D341Med (cell line): ENCODE measurements at regions not wholly inside any gene's neighbourhood (a gene's known extent, or its start where the extent isn't known, plus 50 kb on each side); places are given as distances from the start of the nearest gene placed in this dataset.
"Not testable (repeated sequence)": the region's sequence is repeated elsewhere in the genome, so short reads cannot be mapped to it uniquely, and the experiment has no call there.

ENCODE experiments used
- DNase-seq: peaks from one replicate; pipeline ENCODE4 v3.0.0; 2012; ENCODE audit warnings: low spot score

DNA sequence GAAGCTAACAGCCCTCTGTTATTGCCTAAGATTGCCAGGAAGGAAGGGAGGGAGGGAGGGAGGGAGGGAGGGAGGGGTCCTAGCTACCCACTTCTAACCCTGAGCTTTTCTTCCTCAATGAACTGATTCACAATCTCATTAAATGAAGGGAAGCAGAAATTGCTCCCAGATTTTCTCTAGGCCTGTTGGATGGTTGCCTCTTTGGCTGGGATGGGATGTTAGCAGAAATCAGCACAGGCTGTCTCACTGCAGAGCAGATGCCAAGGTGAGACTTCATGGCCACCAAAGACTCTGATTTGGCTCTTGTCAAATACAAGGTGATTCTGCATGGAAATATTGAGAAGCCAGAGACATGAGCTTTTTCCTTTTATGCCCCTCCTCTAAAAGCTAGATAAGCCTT, 578.6 kb downstream of the ACTL7B start:
- no peak for DNase-seq

DNA sequence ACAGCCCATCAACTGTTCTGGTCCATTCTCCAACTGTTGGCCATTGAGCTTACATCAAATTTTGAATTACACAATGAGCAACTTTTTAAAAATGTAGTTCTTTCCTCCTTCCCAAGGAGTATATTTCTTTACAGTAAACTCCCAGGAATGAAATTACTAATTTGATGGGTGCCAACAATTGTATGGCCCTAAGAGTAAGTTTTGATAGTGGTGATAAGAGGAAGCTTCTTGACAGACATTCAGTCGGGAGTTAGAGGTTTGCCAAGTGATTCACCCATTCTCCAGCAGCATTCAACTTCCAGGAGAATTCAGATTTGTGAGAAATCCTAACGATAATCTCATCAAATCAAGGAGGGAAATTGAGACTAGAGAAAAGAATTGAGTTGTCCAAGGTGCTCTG, 579.9 kb downstream of the ACTL7B start:
- no peak for DNase-seq

DNA sequence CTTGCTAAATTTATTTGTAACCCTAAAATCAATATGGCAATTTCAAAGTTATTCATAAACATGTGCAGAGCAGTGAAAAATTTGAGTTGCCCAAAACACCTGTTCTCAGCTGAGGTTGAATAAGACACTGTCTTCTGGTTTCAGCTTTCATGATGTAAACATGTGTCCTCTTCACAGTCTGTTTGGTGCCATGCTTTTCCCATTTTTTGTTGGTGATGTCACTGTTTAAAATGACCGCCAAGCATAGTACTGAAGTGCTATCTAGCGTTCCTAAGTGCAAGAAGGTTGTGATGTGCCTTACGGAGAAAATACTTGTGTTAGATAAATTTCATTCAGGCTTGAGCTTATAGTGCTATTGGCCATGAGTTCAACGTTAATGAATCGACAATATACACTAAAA, 580.8 kb downstream of the ACTL7B start:
- no peak for DNase-seq

DNA sequence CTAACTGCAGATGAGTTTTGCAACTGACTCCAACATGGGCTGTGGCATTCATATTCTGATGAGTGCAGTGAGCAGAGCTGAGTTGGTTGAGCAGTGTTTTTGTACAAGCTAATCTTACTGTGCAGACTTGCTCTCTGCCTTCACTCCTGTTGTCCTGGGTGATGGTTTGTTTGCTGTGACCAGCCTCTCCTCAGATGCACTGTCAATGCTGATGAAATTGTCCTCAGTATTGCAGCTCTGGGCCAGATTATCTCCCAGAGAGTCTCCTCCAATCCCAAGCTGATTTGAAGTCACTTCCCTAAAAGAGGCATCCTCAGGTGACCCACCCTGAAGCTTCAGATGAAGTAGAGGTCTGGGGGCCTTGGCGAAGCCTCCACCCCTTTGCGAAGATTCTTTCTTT, 581.8 kb downstream of the ACTL7B start:
- DNase-seq: no peak

DNA sequence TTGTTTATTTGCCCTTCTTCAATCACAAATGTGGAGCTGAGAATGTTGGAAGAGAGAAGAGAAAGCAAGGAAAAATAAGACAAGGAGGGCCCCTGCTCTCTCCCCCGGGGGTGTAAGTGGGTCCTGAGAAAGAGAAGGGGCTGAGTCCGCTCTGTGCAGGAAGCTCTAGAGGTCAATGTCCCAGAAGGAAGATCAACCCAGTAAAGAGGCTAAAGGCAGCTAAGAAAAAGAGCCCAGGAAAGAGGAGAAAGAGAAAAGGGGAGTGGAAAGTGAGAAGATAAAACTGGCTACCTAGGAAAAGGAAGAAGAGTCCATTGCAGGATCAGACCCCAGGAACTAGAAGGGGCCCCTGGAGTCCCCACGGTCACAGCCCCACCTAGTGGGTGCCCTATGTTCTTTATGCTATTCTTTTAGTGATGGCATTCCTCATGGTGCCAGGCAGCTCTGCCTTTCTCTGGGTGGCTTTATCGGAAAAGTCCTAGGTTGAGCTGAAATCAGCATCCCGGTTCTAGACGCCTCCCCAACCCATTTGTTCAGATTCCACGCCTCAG, 583.4 kb downstream of the ACTL7B start:
- DNase-seq: peak; percentile 71

DNA sequence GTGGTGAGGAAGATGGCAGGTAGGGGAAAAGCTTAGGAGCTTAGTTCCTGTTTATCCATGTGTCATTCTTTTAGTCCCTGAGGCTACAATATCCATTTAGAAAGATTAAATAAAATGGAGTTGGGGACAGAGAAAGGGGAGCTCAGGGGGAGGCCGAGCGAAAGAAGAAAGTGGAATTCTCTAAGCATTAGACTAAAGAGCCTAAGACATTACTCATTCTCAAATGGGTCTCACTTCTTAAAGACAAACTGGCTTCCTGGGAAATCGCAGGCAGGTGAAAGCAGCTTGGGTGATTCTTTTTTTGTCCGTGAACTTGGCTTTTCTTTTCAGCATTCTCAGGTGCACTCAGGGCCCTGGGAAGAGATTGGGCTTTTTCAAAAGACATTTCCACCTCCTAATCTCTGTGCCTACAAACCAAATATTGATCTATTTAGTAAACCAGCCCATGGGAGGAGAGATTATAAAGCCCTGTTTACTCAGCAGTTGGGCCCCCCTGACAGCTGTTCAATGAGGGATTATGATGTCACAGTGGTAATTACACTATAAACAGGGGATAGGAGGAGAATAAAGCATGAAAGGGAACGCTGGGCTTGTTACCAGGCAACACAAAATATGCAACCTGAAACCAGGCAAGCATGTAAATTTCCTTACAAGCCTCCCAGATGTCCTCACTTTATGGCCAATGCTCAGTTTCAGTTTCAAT, 584.0 kb downstream of the ACTL7B start:
- DNase-seq: peak; percentile 79

DNA sequence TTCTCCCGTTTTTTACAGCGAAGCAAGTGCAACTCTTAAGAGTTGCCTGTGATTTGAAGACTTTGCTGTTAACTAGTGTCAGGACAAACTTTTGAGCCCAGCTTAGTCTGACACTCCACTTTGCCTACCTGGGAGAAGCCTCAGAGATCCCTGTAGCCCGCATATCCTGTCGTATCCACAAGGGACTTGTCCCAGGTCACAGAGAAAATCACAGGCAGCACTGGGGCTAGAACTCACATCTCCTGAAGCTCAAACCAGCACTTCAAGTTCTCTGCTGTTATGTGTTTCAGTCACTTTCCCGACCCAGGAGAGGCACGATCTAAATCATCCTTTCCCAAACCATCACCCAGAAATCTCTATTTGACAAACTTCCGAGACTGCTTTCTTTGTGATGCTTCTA, 584.5 kb downstream of the ACTL7B start:
- DNase-seq: no peak

DNA sequence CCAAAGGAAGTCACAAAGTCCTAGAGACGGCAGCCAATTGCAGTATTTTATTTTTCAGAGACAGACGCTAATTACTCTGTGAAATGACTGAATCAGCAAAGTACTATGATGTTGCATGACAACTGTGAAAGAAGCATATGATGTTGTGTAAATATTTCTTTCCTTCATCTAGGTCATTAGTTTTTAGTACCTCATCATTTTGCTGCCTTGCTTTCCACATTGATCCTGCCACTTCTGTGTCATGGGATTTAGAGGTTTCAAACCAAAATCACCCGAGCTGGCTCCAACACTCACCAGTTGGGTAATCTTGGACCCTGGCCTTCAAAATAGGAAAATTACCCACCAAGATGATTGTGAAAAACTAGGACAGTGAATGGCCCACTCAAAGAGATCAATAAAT, 585.2 kb downstream of the ACTL7B start:
- no peak for DNase-seq

DNA sequence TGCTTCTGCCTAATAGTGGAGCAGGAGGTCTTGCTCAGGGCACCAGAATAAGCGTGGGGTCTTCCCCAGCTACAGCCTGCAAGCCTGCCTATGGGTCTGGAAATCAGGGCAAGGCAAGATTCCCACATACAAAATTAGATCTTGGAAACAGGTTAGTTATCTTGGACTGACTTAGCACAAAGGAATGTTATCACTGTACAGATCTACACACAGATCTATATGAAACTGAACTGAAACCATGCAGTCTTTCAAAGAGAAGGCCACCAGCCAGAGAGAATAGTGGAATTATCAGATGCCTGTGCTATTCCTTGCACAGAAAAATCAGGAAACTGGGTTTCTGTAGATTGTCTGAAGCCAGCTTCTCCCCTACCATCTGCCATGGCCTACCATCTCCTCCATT, 585.7 kb downstream of the ACTL7B start:
- DNase-seq: no peak

DNA sequence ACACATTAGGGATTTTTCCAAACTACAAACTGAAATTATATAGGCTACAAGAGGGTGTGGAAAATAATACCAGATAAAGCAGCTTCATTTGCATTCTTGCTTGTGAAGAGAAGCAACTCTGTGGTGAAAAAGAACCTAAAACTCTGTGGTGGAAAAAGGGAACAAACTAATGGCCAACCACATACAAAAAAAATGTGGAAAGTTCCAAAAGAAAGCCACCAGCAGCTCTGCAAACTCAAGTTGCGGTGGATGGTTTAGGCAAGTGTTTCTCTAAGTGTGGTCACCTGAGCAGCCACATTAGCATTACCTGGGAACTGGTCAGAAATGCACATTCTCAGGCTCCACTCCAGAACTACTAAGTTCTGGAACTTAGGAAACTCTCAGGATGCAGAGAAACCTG, 586.4 kb downstream of the ACTL7B start:
- no peak for DNase-seq

DNA sequence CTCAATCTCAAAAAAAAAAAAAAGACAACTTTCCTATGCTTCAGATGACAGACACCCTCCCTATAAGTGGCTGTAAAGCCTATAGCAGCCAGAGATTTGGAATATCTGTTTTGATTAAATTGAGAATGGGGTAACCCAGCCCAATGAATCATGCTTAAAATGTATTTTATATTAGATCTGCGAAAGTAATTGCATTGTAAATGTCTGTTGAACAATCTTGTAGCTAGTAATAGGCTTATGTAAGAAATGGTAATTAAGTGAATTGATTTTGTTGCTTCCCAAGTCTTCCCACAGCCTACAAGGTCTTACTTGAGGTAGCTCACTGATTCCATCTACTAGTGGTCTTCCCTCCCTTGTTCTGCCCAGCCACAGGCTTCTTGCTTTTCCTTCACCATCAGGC, 590.7 kb downstream of the ACTL7B start:
- DNase-seq: no peak

DNA sequence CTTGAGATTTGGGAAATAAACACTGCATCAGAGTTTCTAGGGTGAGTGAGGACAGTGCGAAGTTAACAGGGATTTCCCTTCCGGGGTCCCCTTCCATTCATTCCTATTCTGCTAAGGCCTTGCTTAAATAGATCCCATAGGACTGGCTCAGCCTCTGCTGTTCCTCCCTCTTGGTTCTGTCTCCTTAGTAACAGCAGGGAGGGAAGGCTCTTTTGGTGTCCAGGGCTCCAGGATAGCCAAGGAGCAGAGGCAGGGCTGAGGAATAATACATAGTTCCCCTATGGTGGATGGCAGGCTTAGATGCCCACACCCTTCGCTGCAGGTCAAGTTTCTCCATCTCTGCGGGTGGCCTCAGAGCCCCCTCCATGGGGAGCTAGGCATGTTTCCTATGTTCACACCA, 591.7 kb downstream of the ACTL7B start:
- DNase-seq: no peak

DNA sequence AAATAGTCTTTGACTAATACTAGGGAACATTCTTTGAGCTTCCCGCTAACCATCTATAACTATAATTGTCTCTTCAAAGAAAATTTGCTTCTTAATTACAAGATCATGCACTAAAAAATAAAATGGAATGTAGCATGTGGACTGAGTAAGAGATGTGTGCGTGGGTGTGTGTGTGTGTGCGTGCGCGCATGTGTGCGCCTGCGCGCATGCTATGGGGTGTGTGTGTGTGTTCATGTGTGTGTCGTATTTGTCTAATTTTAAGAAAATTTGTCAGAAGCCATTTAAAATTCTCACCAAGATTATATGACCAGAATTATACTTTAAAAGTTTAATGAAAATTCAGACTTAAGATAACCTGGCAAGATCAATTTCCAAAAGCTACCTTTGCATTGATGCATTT, 593.0 kb downstream of the ACTL7B start:
- DNase-seq: no peak

DNA sequence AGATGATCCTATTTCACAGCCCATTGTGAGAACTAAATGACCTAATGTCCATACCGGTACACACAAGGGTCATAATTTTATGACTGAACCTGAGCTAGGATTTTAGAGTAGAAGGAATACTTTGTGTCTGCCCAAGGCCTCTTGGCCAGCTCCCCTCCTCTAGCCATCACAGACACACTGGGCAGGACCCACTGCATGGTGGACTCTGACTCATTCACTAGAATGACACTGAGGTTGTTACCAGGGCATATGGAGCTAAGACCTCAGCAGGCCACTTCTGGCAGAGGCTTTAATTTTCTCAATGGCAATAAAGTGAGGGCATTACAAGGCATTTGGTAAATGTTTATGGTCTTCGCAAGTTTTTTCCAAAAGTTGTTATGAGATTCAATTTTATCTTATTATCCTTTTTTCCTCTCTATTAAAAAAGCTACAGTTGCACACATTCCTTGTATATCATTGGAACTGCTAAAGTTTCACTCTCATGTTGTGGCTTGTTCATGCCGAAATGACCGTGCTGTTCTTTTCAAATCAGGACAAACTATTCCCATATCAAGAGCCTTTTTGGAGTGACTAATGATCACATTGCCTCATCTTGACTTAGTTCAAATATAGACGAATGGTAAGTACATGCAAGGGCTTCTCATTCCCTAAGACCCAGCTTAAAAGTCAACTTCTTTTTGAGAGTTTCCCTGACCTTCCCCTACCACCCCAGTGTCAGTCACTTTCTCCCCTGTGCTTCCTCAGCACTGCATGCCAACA, 595.7 kb downstream of the ACTL7B start:
- no peak for DNase-seq

DNA sequence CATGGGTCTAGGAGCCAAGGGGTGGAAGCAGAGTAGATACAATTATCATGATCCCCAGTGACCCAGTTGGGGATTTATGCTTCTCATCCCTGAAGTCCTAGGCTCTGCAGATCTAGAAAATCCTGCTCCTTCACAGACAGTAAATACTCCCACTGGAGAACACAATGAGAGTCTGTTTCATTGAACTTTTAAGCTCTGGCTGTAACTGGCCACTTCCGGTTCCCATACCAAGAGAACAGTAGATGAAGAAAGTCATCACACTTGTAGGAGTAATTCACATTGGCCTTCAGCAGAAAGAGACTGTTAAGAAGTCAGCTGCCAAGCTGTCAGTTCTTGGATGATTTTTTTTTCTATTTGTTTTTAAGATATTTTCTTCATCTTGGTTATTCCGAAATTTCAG, 597.1 kb downstream of the ACTL7B start:
- DNase-seq: no peak

DNA sequence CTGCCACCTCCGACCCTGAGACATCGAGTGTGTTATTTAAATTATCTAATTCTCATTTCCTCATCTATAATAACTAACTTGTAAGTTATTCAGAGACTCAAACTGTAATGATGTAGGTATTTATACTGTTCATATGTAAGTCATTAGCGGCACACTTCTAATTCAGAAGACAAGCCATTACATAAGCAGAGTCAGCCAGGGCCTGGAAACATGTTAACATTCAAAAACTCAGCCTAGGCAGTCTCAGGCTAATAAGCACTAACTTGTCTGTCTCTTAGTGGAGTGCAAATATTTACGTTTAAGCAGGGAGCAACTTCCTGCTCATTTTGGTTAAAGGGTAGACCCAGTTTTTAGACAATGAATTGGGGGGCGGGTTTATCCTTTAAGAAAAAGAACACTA, 598.4 kb downstream of the ACTL7B start:
- DNase-seq: no peak

DNA sequence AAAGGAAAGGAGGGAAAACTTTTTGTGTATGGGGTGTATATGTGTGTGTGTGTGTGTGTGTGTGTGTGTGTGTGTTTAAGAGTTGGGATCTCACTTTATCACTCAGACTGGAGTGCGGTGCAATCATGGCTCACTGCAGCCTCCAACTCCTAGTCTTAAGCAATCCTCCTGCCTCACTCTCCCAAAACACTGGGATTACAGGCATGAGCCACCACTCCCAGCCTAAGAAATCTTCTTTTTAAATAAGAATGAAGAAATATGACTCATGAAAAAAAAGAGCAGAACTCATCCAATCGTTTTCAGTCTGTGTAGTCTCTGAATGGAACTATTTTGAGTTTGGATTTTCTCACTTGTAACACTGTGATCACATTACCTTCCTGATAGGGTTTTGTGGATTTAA, 601.5 kb downstream of the ACTL7B start:
- no peak for DNase-seq

DNA sequence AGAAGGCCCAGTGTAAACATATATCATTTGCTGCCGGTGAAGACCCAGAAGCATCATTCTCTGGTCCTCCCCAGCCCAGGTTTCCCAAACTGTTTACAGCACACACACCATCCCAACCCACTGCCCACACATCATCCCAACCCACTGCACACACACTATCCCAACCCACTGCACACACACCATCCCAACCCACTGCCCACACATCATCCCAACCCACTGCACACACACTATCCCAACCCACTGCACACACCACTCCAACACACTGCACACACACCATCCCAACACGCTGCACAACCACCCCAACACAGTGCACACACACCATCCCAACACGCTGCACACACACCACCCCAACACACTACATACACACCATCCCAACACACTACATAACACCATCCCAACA, 608.4 kb downstream of the ACTL7B start:
- DNase-seq: not testable (repeated sequence)

DNA sequence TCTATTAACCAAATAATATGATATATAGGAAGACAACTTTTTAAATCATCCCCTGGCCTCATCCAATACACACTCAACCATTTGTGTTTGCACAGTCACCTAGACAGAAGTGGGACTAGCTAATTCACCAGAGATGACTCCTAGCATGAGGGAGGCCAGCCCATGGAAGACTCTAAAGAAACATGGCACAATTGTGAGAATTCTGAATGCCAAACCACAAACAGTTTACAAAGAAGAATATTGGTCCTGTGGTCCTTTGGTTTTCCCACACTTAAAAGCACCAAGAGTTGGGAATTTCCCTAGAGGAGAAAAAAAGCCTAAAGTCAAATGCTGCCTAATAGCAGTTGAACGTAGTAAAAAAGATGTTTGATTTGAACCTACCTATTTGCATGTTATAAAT, 609.9 kb downstream of the ACTL7B start:
- no peak for DNase-seq

DNA sequence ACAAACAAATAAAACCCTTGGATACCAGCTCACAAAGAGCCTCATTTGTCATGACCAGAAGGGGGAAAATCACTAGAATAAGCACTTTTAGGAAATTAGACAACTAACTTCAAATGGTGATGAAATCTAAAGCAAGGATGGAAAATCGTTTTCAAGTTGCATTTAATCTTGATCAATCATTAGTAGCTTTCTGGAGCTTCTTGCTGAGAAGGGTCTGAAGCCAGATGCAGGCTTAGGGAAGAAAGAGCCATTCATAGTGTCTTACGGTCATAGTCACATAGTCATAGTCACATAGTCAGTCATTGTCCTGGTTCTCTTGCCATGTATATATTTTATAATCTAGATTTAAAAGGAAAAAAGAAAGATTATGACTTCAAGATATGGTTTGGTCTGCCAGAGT, 610.5 kb downstream of the ACTL7B start:
- no peak for DNase-seq

DNA sequence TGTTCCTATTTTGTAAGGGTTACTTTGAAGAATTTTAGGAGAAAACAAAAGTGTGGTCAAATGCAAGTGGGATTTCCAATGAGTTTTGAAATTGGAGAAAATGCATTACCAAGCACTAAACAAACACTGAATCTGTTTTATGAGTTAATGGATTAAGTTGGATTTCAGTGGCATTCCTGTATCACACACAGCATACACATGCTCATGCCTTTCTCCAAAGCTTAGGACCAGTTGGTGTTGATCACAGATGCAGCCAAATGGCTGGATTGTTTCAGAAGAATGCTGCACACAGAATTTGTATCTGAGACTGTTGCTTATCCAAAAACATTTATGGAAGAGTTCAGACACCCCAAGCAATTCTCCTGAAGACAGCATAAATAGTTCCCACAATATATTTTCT, 611.1 kb downstream of the ACTL7B start:
- no peak for DNase-seq

DNA sequence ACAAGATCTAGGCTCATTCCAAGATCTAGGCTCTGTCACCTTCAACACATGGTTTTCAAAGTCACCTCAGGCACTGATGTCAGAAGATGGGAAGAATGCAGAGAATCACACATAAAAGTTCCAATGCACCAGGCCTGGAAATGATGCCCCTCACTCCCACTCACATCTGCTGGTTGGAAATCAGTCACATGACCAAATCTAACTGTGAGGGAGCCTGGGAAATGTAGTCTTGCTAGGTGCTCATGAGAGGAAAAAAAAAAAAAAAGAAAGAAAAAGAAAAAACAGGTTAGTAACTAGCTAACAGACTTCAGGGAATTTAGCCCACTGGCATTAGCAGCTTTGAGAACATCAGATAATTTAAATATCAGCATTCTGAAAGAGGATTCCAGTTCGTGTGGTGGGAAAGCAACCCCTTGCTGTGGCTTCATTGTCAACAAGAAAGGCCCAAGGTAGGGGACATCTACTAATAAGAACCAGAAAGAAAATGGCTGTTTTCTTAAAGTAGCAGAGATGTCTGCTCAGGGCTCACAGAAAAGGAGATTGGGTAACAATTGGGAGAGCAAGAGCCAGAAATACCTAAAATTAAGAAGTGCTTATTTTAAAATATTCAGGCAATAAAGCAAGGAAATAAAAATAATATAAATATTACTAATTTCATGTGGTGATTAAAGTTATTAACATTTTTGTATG, 614.3 kb downstream of the ACTL7B start:
- DNase-seq: no peak

DNA sequence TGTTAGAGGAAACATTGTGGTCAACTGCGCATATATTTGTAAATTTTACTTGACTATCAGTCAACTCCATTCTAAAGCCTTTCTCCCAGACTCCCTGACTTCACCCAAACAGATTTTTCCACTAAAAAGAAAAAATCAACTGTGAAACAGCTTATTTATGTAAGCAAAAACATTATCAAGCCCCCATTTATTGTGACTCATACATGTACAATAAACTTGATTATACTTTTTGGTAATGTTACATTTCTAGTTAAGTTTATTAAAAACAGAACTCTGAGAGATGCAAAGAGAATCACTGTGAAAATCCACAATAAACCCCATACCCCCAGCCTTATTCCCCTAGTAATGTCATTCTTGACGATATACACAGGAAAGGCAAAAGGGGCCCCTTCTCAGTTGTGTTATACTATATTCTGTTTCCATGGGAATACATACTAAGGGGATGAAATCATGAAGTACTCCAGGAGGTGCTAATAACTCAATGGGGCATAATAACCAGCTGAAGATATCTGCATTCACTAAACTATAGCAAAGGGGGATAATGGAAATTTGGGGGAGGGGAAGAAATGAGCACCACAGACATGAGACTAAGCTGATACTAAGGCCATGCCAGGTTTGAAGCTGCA, 616.0 kb downstream of the ACTL7B start:
- DNase-seq: no peak
